Ishikawa (cell line): ENCODE measurements at regions not wholly inside any gene's neighbourhood (a gene's known extent, or its start where the extent isn't known, plus 50 kb on each side); places are given as distances from the start of the nearest gene placed in this dataset.

Experiments used
- CEBPB ChIP-seq: IDR thresholded peaks from 2 replicates; pipeline ENCODE4 v1.6.1; 2012
- CREB1 ChIP-seq: IDR thresholded peaks from 2 replicates; pipeline ENCODE4 v1.6.1; 2012; ENCODE audit warnings: low read depth
- EGR1 ChIP-seq: IDR thresholded peaks from 2 replicates; pipeline ENCODE4 v1.6.1; 2012
- EP300 ChIP-seq: IDR thresholded peaks from 2 replicates; pipeline ENCODE4 v1.6.1; 2012; ENCODE audit warnings: borderline replicate concordance
- FOXM1 ChIP-seq: IDR thresholded peaks from 2 replicates; pipeline ENCODE4 v1.6.1; 2012; ENCODE audit warnings: low read depth, borderline replicate concordance
- NFIC ChIP-seq: IDR thresholded peaks from 2 replicates; pipeline ENCODE4 v1.6.1; 2012
- RAD21 ChIP-seq: IDR thresholded peaks from 2 replicates; pipeline ENCODE4 v1.6.1; 2012; ENCODE audit warnings: low read depth
- REST ChIP-seq: IDR thresholded peaks from 2 replicates; pipeline ENCODE4 v1.6.1; 2012; ENCODE audit warnings: low read depth, mild to moderate bottlenecking
- TAF1 ChIP-seq: IDR thresholded peaks from 2 replicates; pipeline ENCODE4 v1.6.1; 2012; ENCODE audit warnings: low read depth, mild to moderate bottlenecking
- TCF12 ChIP-seq: IDR thresholded peaks from 2 replicates; pipeline ENCODE4 v1.6.1; 2012; ENCODE audit warnings: low read depth
- TEAD4 ChIP-seq: IDR thresholded peaks from 2 replicates; pipeline ENCODE4 v1.6.1; 2012
- YY1 ChIP-seq: IDR thresholded peaks from 2 replicates; pipeline ENCODE4 v1.6.1; 2012; ENCODE audit warnings: low read depth
- ZBTB7A ChIP-seq: IDR thresholded peaks from 2 replicates; pipeline ENCODE4 v1.6.1; 2012; ENCODE audit warnings: low read depth
- TF ChIP-seq, protein P1 (sequence below): IDR thresholded peaks from 2 replicates; pipeline ENCODE4 v1.6.1; 2012
- TF ChIP-seq, protein P2 (sequence below): IDR thresholded peaks from 2 replicates; pipeline ENCODE4 v1.6.1; 2012

DNA sequence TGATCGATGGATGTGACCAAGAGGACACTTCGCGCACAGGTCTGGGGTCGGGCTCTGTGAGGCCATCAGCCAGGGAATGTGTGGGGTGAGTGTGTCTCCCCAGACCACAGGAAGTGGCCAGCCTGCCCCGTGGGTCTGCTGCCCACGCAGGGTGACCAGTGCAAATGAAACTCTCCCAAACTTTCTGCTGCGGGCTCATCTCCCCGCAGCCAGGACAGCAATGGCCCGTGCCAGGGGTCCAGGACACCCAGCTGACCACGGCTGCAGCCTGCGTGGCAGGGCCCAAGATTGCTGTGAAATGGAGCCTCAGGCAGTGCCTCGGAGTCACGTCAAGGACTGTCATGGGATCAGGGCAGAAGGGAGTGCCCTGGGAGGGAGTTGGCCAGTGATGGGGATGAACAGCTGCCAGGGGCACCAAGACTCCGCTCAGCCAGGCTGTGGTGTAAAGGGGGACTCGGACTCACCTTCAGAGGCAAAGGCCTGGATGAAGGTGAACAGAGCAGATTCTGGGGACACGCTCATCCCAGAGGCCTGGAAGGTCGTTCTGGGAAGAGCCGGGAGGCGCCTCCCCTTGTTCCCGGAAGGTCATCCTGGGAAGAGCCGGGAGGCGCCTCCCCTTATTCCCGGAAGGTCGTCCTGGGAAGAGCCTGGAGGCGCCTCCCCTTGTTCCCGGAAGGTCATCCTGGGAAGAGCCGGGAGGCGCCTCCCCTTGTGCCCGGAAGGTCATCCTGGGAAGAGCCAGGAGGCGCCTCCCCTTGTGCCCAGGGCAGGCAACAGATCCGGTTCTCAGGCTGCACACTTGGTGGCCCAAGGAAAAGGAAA, 252.6 kb downstream of the BRD1 start:
- TF ChIP-seq YY1 = no peak
- TF ChIP-seq ZBTB7A = no peak
- TF ChIP-seq EP300 = no peak
- no peak for TF ChIP-seq CEBPB
- TF ChIP-seq NFIC = no peak
- TF ChIP-seq, protein P1, sequence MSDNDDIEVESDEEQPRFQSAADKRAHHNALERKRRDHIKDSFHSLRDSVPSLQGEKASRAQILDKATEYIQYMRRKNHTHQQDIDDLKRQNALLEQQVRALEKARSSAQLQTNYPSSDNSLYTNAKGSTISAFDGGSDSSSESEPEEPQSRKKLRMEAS = no peak
- no peak for TF ChIP-seq TCF12
- no peak for TF ChIP-seq REST

DNA sequence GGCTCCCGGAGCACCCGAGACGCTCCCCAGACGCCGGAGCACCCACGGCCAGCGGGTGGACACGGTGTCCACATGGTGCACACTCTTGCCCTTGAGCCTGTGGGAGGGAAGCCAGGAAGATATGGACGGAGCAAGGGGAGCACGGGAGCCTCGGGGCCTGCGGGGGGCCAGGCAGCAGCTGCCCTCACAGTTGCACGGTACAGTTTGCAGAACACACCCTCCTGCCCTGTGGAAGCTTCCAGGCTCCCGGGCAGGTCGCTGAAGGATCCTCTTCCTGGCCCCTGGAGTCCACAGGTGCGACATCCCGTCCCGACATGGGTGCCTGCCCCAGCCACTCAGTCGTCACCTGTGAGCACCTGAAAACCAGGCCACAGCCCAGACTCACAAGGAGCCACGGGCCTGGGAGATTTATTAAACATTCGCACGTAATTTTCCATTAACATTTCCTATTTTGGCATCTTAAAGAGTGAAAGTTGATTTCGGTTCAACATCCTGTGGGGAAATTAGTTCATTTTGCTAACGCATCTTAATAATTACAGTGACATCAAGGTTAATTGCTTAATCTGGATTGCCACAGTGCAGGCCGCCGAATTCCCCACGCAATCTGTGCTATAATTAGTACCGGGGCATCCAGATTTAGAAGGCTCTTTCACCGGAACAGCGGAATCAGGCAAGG, 253.3 kb downstream of the BRD1 start:
- TF ChIP-seq, protein P2, sequence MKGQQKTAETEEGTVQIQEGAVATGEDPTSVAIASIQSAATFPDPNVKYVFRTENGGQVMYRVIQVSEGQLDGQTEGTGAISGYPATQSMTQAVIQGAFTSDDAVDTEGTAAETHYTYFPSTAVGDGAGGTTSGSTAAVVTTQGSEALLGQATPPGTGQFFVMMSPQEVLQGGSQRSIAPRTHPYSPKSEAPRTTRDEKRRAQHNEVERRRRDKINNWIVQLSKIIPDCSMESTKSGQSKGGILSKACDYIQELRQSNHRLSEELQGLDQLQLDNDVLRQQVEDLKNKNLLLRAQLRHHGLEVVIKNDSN = no peak
- no peak for TF ChIP-seq FOXM1
- TF ChIP-seq, protein P1 = no peak
- TF ChIP-seq TAF1 = no peak
- no peak for TF ChIP-seq EP300
- no peak for TF ChIP-seq RAD21
- TF ChIP-seq CEBPB = no peak
- TF ChIP-seq NFIC = no peak
- no peak for TF ChIP-seq REST
- TF ChIP-seq ZBTB7A = no peak
- TF ChIP-seq TCF12 = no peak
- TF ChIP-seq YY1 = no peak
- no peak for TF ChIP-seq EGR1
- TF ChIP-seq TEAD4 = no peak
- no peak for TF ChIP-seq CREB1

DNA sequence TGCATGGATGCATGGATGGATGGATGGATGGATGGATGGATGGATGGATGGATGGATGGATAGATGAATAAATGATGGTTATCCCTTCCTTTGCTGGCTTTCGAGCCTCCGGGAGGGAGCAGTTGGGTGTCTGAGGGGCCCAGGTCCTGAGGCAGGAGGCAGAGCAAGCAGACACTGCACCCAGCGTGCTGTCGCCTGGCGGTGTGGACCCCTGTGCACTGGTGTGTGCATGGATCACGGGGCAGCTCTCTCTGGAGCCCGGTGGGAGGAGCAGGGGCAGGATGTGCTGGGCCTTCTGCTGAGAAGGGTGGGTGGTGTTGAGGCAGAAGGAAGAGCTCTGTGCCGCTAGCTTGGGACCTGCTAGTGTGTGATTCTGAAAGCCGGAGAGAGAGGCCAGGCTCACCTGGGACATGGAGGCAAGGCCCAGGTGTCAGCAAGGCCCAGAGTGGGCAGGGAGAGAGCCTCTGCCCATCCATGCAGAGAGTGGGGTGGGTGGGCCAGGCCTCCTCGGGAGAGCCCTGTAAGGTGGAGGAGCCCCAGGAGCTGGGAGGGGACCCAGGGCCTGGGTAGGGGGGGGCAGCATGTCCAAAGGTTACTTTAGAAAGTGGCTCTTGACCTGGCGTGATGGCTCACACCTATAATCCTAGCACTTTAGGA, 254.4 kb downstream of the BRD1 start:
- TF ChIP-seq CREB1 = no peak
- TF ChIP-seq, protein P2 = no peak

GRCh38 chr22:49571326-49571725, 256.3 kb downstream of the BRD1 start:
- TF ChIP-seq, protein P2 = no peak
- TF ChIP-seq RAD21 (no peak), EP300 (no peak), FOXM1 (no peak), TEAD4 (no peak), NFIC (no peak), YY1 (no peak), ZBTB7A (no peak), CEBPB (no peak), REST (no peak), TAF1 (no peak), TCF12 (no peak), EGR1 (no peak), CREB1 (no peak)
- TF ChIP-seq, protein P1 = no peak
